Liver (tissue), 8 donors: ENCODE measurements at regions not wholly inside any gene's neighbourhood (a gene's known extent, or its start where the extent isn't known, plus 50 kb on each side); places are given as distances from the start of the nearest gene placed in this dataset.

Experiments used
- DNase-seq: peaks from one replicate; pipeline ENCODE4 v3.0.0-alpha.2; 2017; ENCODE audit warnings: low spot score
- H3K27ac ChIP-seq, 2 donors: one replicate each; pipeline ENCODE4 v1.7.0; 2013; ENCODE audit warnings: inconsistent platforms in 2 of 2, low read length in 2 of 2, control low read depth in 1 of 2, low read depth in 1 of 2, mild to moderate bottlenecking in 1 of 2
- H3K27me3 ChIP-seq, 4 donors: one replicate each; pipeline versions ENCODE4 v1.6.1 to v1.7.0; 2013; ENCODE audit warnings: low read length in 3 of 4, inconsistent platforms in 1 of 4, mild to moderate bottlenecking in 1 of 4, moderate library complexity in 1 of 4; ENCODE audit not compliant: control insufficient read depth in 4 of 4, insufficient read depth in 4 of 4
- H3K36me3 ChIP-seq, 4 donors: one replicate each; pipeline versions ENCODE4 v1.6.1 to v1.7.0; 2013; ENCODE audit warnings: low read length in 3 of 4, mild to moderate bottlenecking in 3 of 4, low read depth in 1 of 4, moderate library complexity in 1 of 4; ENCODE audit not compliant: control insufficient read depth in 4 of 4, insufficient read depth in 3 of 4
- H3K4me1 ChIP-seq, 4 donors: one replicate each; pipeline versions ENCODE4 v1.6.1 to v1.7.0; 2013; ENCODE audit warnings: low read length in 3 of 4, mild to moderate bottlenecking in 3 of 4, moderate library complexity in 1 of 4; ENCODE audit not compliant: control insufficient read depth in 4 of 4, insufficient read depth in 4 of 4
- H3K4me3 ChIP-seq, 3 donors: one replicate each; pipeline versions ENCODE4 v1.6.1 to v1.7.0; 2013; ENCODE audit warnings: low read length in 3 of 3, control low read depth in 1 of 3, low read depth in 1 of 3, mild to moderate bottlenecking in 1 of 3
- H3K9ac ChIP-seq, 2 donors: one replicate each; pipeline ENCODE4 v1.7.0; 2013; ENCODE audit warnings: low read length in 2 of 2, mild to moderate bottlenecking in 2 of 2, moderate library complexity in 2 of 2, control low read depth in 1 of 2, low read depth in 1 of 2
- H3K9me3 ChIP-seq, 4 donors: one replicate each; pipeline versions ENCODE4 v1.6.1 to v1.7.0; 2013; ENCODE audit warnings: low read length in 3 of 4; ENCODE audit not compliant: control insufficient read depth in 4 of 4
- EGR1 ChIP-seq, 2 donors: IDR thresholded peaks; 2 replicates each; pipeline ENCODE4 v1.6.1; 2016 to 2018; ENCODE audit warnings: antibody characterized with exemption in 2 of 2, low read depth in 2 of 2
- FOXA1 ChIP-seq: IDR thresholded peaks from 2 replicates; pipeline ENCODE4 v1.6.1; 2016; ENCODE audit warnings: antibody characterized with exemption
- FOXA2 ChIP-seq: IDR thresholded peaks from 2 replicates; pipeline ENCODE4 v1.6.1; 2016; ENCODE audit warnings: antibody characterized with exemption
- GABPA ChIP-seq, 2 donors: IDR thresholded peaks in 1 of 2; conservative IDR thresholded peaks in 1 of 2; 2 replicates each; pipeline ENCODE4 v1.6.1; 2016; ENCODE audit warnings: antibody characterized with exemption in 2 of 2, mild to moderate bottlenecking in 1 of 2, moderate library complexity in 1 of 2
- HNF4A ChIP-seq, 2 donors: conservative IDR thresholded peaks; 2 replicates each; pipeline ENCODE4 v1.6.1; 2016; ENCODE audit warnings: antibody characterized with exemption in 2 of 2, mild to moderate bottlenecking in 2 of 2
- HNF4G ChIP-seq: IDR thresholded peaks from 2 replicates; pipeline ENCODE4 v1.6.1; 2016; ENCODE audit warnings: antibody characterized with exemption
- JUND ChIP-seq, 2 donors: IDR thresholded peaks; 2 replicates each; pipeline ENCODE4 v1.6.1; 2016; ENCODE audit warnings: antibody characterized with exemption in 2 of 2
- MAX ChIP-seq: IDR thresholded peaks from 2 replicates; pipeline ENCODE4 v1.6.1; 2016; ENCODE audit warnings: antibody characterized with exemption
- NR2F2 ChIP-seq: IDR thresholded peaks from 2 replicates; pipeline ENCODE4 v1.6.1; 2016; ENCODE audit warnings: antibody characterized with exemption
- RAD21 ChIP-seq, 2 donors: IDR thresholded peaks; 2 replicates each; pipeline ENCODE4 v1.6.1; 2016; ENCODE audit warnings: antibody characterized with exemption in 2 of 2, mild to moderate bottlenecking in 2 of 2
- RXRA ChIP-seq, 2 donors: IDR thresholded peaks; 2 replicates each; pipeline ENCODE4 v1.6.1; 2017 to 2018; ENCODE audit warnings: antibody characterized with exemption in 2 of 2, mild to moderate bottlenecking in 1 of 2
- SP1 ChIP-seq: IDR thresholded peaks from 2 replicates; pipeline ENCODE4 v1.6.1; 2018; ENCODE audit warnings: antibody characterized with exemption, mild to moderate bottlenecking
- TAF1 ChIP-seq: conservative IDR thresholded peaks from 2 replicates; pipeline ENCODE4 v1.6.1; 2016; ENCODE audit warnings: antibody characterized with exemption, mild to moderate bottlenecking
- YY1 ChIP-seq: IDR thresholded peaks from 2 replicates; pipeline ENCODE4 v1.6.1; 2016; ENCODE audit warnings: antibody characterized with exemption, mild to moderate bottlenecking
- WGBS: extraction: QIAGEN DNeasy Blood & Tissue Kit; methylation state at CpG from one replicate; pipeline ENCODE4 v1.1.7; 2013; 5-methylcytosine and 5-hydroxymethylcytosine counted together
- TF ChIP-seq, protein P1 (sequence below): fragments of 150-350 bp; IDR thresholded peaks from 2 replicates; pipeline ENCODE4 v1.5.1; 2017; ENCODE audit warnings: improper control_type of control experiment, low read depth, low read length; ENCODE audit not compliant: missing input control
- TF ChIP-seq, protein P2 (sequence below): IDR thresholded peaks from 2 replicates; pipeline ENCODE4 v1.6.1; 2016; ENCODE audit warnings: antibody characterized with exemption, mild to moderate bottlenecking
- TF ChIP-seq, protein P3 (sequence below): IDR thresholded peaks from 2 replicates; pipeline ENCODE4 v1.6.1; 2016; ENCODE audit warnings: antibody characterized with exemption
- TF ChIP-seq, protein P4 (sequence below): IDR thresholded peaks from 2 replicates; pipeline ENCODE4 v1.6.1; 2016; ENCODE audit warnings: antibody characterized with exemption
- donor health status: healthy.
- donor health status: healthy.
- donor health status: healthy.
- donor health status: healthy.
- donor health status: healthy.

GRCh38 chr10:42926843-42927242 is 144.2 kb downstream of the BMS1 start:
- no peak overlapping the region for H3K4me3 ChIP-seq
- H3K27ac ChIP-seq = no peak overlapping the region
- H3K9me3 ChIP-seq = no peaks in the 10 kb centered on the region
- no peak overlapping the region for H3K9ac ChIP-seq
- TF ChIP-seq HNF4A (conservative IDR thresholded peaks at IDR 0.05) (no peak), SP1 (no peak), RXRA (IDR thresholded peaks at IDR 0.05) (no peak), FOXA1 (no peak), GABPA (IDR thresholded peaks at IDR 0.05 in 1 of 2, conservative IDR thresholded peaks at IDR 0.05 in 1 of 2) (no peak), YY1 (no peak), EGR1 (IDR thresholded peaks at IDR 0.05; ENCODE audit: low read depth in 2 of 2) (no peak), HNF4G (no peak), JUND (IDR thresholded peaks at IDR 0.05) (no peak), TAF1 (no peak), RAD21 (IDR thresholded peaks at IDR 0.05) (no peak), FOXA2 (no peak), NR2F2 (no peak), MAX (no peak)
- TF ChIP-seq, protein P1, sequence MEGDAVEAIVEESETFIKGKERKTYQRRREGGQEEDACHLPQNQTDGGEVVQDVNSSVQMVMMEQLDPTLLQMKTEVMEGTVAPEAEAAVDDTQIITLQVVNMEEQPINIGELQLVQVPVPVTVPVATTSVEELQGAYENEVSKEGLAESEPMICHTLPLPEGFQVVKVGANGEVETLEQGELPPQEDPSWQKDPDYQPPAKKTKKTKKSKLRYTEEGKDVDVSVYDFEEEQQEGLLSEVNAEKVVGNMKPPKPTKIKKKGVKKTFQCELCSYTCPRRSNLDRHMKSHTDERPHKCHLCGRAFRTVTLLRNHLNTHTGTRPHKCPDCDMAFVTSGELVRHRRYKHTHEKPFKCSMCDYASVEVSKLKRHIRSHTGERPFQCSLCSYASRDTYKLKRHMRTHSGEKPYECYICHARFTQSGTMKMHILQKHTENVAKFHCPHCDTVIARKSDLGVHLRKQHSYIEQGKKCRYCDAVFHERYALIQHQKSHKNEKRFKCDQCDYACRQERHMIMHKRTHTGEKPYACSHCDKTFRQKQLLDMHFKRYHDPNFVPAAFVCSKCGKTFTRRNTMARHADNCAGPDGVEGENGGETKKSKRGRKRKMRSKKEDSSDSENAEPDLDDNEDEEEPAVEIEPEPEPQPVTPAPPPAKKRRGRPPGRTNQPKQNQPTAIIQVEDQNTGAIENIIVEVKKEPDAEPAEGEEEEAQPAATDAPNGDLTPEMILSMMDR = no peak
- TF ChIP-seq, protein P2, sequence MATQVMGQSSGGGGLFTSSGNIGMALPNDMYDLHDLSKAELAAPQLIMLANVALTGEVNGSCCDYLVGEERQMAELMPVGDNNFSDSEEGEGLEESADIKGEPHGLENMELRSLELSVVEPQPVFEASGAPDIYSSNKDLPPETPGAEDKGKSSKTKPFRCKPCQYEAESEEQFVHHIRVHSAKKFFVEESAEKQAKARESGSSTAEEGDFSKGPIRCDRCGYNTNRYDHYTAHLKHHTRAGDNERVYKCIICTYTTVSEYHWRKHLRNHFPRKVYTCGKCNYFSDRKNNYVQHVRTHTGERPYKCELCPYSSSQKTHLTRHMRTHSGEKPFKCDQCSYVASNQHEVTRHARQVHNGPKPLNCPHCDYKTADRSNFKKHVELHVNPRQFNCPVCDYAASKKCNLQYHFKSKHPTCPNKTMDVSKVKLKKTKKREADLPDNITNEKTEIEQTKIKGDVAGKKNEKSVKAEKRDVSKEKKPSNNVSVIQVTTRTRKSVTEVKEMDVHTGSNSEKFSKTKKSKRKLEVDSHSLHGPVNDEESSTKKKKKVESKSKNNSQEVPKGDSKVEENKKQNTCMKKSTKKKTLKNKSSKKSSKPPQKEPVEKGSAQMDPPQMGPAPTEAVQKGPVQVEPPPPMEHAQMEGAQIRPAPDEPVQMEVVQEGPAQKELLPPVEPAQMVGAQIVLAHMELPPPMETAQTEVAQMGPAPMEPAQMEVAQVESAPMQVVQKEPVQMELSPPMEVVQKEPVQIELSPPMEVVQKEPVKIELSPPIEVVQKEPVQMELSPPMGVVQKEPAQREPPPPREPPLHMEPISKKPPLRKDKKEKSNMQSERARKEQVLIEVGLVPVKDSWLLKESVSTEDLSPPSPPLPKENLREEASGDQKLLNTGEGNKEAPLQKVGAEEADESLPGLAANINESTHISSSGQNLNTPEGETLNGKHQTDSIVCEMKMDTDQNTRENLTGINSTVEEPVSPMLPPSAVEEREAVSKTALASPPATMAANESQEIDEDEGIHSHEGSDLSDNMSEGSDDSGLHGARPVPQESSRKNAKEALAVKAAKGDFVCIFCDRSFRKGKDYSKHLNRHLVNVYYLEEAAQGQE = no peak
- TF ChIP-seq, protein P3, sequence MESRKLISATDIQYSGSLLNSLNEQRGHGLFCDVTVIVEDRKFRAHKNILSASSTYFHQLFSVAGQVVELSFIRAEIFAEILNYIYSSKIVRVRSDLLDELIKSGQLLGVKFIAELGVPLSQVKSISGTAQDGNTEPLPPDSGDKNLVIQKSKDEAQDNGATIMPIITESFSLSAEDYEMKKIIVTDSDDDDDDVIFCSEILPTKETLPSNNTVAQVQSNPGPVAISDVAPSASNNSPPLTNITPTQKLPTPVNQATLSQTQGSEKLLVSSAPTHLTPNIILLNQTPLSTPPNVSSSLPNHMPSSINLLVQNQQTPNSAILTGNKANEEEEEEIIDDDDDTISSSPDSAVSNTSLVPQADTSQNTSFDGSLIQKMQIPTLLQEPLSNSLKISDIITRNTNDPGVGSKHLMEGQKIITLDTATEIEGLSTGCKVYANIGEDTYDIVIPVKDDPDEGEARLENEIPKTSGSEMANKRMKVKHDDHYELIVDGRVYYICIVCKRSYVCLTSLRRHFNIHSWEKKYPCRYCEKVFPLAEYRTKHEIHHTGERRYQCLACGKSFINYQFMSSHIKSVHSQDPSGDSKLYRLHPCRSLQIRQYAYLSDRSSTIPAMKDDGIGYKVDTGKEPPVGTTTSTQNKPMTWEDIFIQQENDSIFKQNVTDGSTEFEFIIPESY = no peak
- TF ChIP-seq, protein P4, sequence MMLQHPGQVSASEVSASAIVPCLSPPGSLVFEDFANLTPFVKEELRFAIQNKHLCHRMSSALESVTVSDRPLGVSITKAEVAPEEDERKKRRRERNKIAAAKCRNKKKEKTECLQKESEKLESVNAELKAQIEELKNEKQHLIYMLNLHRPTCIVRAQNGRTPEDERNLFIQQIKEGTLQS = no peak
- no peaks in the 10 kb centered on the region for H3K4me1 ChIP-seq
- no peaks in the 10 kb centered on the region for H3K36me3 ChIP-seq
- DNase-seq = no peak
- H3K27me3 ChIP-seq = peaks cover 0 to 2% (median 0%) of the 10 kb centered on the region in 4 donors
- WGBS = 31% methylated on average over 6 of the region's 6 CpGs
